ENCODE measurements at regions not wholly inside any gene's neighbourhood (a gene's known extent, or its start where the extent isn't known, plus 50 kb on each side); places are given as distances from the start of the nearest gene placed in this dataset.

GRCh38 chr2:824954-825353, 125.7 kb upstream of the SNTG2 start:
- no peak for DNase-seq

- no peak for DNase-seq
Measured at GRCh38 chr2:824524-824923, 126.1 kb upstream of the SNTG2 start.

GRCh38 chr2:821546-821945, 129.1 kb upstream of the SNTG2 start:
- DNase-seq, result no peak

- no peak for DNase-seq
Measured at GRCh38 chr2:819601-820000, 131.0 kb upstream of the SNTG2 start.

GRCh38 chr2:819121-819520, 131.5 kb upstream of the SNTG2 start:
- DNase-seq, result no peak

GRCh38 chr2:817336-818015, 133.2 kb upstream of the SNTG2 start:
- DNase-seq, result no peak

- no peak for DNase-seq
Measured at GRCh38 chr2:816278-816677, 134.4 kb upstream of the SNTG2 start.

- DNase-seq, result no peak
Measured at GRCh38 chr2:810397-810796, 133.2 kb upstream of the TMEM18 start.

GRCh38 chr2:807300-807699, 130.1 kb upstream of the TMEM18 start:
- no peak for DNase-seq

- DNase-seq, result no peak
Measured at GRCh38 chr2:805664-806063, 128.5 kb upstream of the TMEM18 start.

GRCh38 chr2:797993-798392, 120.8 kb upstream of the TMEM18 start:
- no peak for DNase-seq

GRCh38 chr2:797556-797955, 120.3 kb upstream of the TMEM18 start:
- no peak for DNase-seq

- no peak for DNase-seq
Measured at GRCh38 chr2:796141-796985, 119.2 kb upstream of the TMEM18 start.

- DNase-seq, result no peak
Measured at GRCh38 chr2:795531-796041, 118.4 kb upstream of the TMEM18 start.

GRCh38 chr2:794554-795241, 117.5 kb upstream of the TMEM18 start:
- DNase-seq, result no peak

- no peak for DNase-seq
Measured at GRCh38 chr2:793236-793635, 116.0 kb upstream of the TMEM18 start.

- no peak for DNase-seq
Measured at GRCh38 chr2:792687-793086, 115.5 kb upstream of the TMEM18 start.

GRCh38 chr2:790634-791245, 113.5 kb upstream of the TMEM18 start:
- no peak for DNase-seq

GRCh38 chr2:790081-790480, 112.9 kb upstream of the TMEM18 start:
- DNase-seq, result no peak

- DNase-seq, result no peak
Measured at GRCh38 chr2:789529-789928, 112.3 kb upstream of the TMEM18 start.

GRCh38 chr2:788227-789032, 111.2 kb upstream of the TMEM18 start:
- no peak for DNase-seq

GRCh38 chr2:784753-785152, 107.5 kb upstream of the TMEM18 start:
- DNase-seq, result no peak
